ENCODE measurements at regions not wholly inside any gene's neighbourhood (a gene's known extent, or its start where the extent isn't known, plus 50 kb on each side); places are given as distances from the start of the nearest gene placed in this dataset.

- Histone ChIP-seq H3K9me3 (ENCODE audit: control insufficient read depth in 5 of 5, low read length in 5 of 5) (no peaks in the 10 kb centered on the region), H3K27ac (ENCODE audit: low read depth, low read length) (no peak overlapping the region), H3K4me1 (ENCODE audit: control insufficient read depth in 5 of 5, insufficient read depth in 5 of 5, low read length in 5 of 5) (peaks cover 0 to 15% (median 0%) of the 10 kb centered on the region in 5 donors), H3K27me3 (ENCODE audit: control insufficient read depth in 5 of 5, insufficient read depth in 4 of 5, low read length in 5 of 5) (peaks cover 7 to 18% (median 16%) of the 10 kb centered on the region in 5 donors), H3K4me3 (ENCODE audit: low read depth in 1 of 5, low read length in 5 of 5) (no peak overlapping the region), H3K36me3 (ENCODE audit: control insufficient read depth in 5 of 5, insufficient read depth in 5 of 5, low read length in 5 of 5) (no peaks in the 10 kb centered on the region), H3K9ac (ENCODE audit: low read length in 5 of 5) (no peak overlapping the region)
Measured at GRCh38 chr22:48863965-48864528, 963.6 kb downstream of the BRD1 start.

GRCh38 chr22:48860557-48860956, 967.1 kb downstream of the BRD1 start:
- Histone ChIP-seq H3K4me3 (ENCODE audit: low read depth in 1 of 5, low read length in 5 of 5) (no peak overlapping the region), H3K4me1 (ENCODE audit: control insufficient read depth in 5 of 5, insufficient read depth in 5 of 5, low read length in 5 of 5) (no peaks in the 10 kb centered on the region), H3K9ac (ENCODE audit: low read length in 5 of 5) (no peak overlapping the region), H3K36me3 (ENCODE audit: control insufficient read depth in 5 of 5, insufficient read depth in 5 of 5, low read length in 5 of 5) (no peaks in the 10 kb centered on the region), H3K9me3 (ENCODE audit: control insufficient read depth in 5 of 5, low read length in 5 of 5) (peaks cover 0 to 3% (median 0%) of the 10 kb centered on the region in 5 donors), H3K27me3 (ENCODE audit: control insufficient read depth in 5 of 5, insufficient read depth in 4 of 5, low read length in 5 of 5) (peaks cover 0 to 8% (median 7%) of the 10 kb centered on the region in 5 donors), H3K27ac (ENCODE audit: low read depth, low read length) (no peak overlapping the region)

- H3K9me3 ChIP-seq (ENCODE audit: control insufficient read depth in 5 of 5, low read length in 5 of 5): peaks cover 0 to 5% (median 0%) of the 10 kb centered on the region in 5 donors
- peaks cover 0 to 10% (median 3%) of the 10 kb centered on the region in 5 donors for H3K27me3 ChIP-seq (ENCODE audit: control insufficient read depth in 5 of 5, insufficient read depth in 4 of 5, low read length in 5 of 5)
- no peak overlapping the region for H3K4me3 ChIP-seq (ENCODE audit: low read depth in 1 of 5, low read length in 5 of 5)
- no peaks in the 10 kb centered on the region for H3K4me1 ChIP-seq (ENCODE audit: control insufficient read depth in 5 of 5, insufficient read depth in 5 of 5, low read length in 5 of 5)
- no peak overlapping the region for H3K27ac ChIP-seq (ENCODE audit: low read depth, low read length)
- no peak overlapping the region for H3K9ac ChIP-seq (ENCODE audit: low read length in 5 of 5)
- no peaks in the 10 kb centered on the region for H3K36me3 ChIP-seq (ENCODE audit: control insufficient read depth in 5 of 5, insufficient read depth in 5 of 5, low read length in 5 of 5)
Measured at GRCh38 chr22:48858856-48859255, 968.8 kb downstream of the BRD1 start.

- H3K36me3 ChIP-seq (ENCODE audit: control insufficient read depth in 5 of 5, insufficient read depth in 5 of 5, low read length in 5 of 5): no peaks in the 10 kb centered on the region
- peaks cover 0 to 5% (median 0%) of the 10 kb centered on the region in 5 donors for H3K9me3 ChIP-seq (ENCODE audit: control insufficient read depth in 5 of 5, low read length in 5 of 5)
- H3K4me3 ChIP-seq (ENCODE audit: low read depth in 1 of 5, low read length in 5 of 5): no peak overlapping the region
- peaks cover 0 to 13% (median 3%) of the 10 kb centered on the region in 5 donors for H3K27me3 ChIP-seq (ENCODE audit: control insufficient read depth in 5 of 5, insufficient read depth in 4 of 5, low read length in 5 of 5)
- H3K4me1 ChIP-seq (ENCODE audit: control insufficient read depth in 5 of 5, insufficient read depth in 5 of 5, low read length in 5 of 5): no peaks in the 10 kb centered on the region
- H3K9ac ChIP-seq (ENCODE audit: low read length in 5 of 5): no peak overlapping the region
- H3K27ac ChIP-seq (ENCODE audit: low read depth, low read length): no peak overlapping the region
Measured at GRCh38 chr22:48858121-48858520, 969.6 kb downstream of the BRD1 start.

- Histone ChIP-seq H3K9ac (ENCODE audit: low read length in 5 of 5) (no peak overlapping the region), H3K27ac (ENCODE audit: low read depth, low read length) (no peak overlapping the region), H3K36me3 (ENCODE audit: control insufficient read depth in 5 of 5, insufficient read depth in 5 of 5, low read length in 5 of 5) (no peaks in the 10 kb centered on the region), H3K4me1 (ENCODE audit: control insufficient read depth in 5 of 5, insufficient read depth in 5 of 5, low read length in 5 of 5) (no peaks in the 10 kb centered on the region), H3K27me3 (ENCODE audit: control insufficient read depth in 5 of 5, insufficient read depth in 4 of 5, low read length in 5 of 5) (peaks cover 0 to 13% (median 3%) of the 10 kb centered on the region in 5 donors), H3K4me3 (ENCODE audit: low read depth in 1 of 5, low read length in 5 of 5) (no peak overlapping the region), H3K9me3 (ENCODE audit: control insufficient read depth in 5 of 5, low read length in 5 of 5) (peaks cover 0 to 5% (median 0%) of the 10 kb centered on the region in 5 donors)
Measured at GRCh38 chr22:48857202-48857805, 970.4 kb downstream of the BRD1 start.

- Histone ChIP-seq H3K4me1 (ENCODE audit: control insufficient read depth in 5 of 5, insufficient read depth in 5 of 5, low read length in 5 of 5) (no peaks in the 10 kb centered on the region), H3K27ac (ENCODE audit: low read depth, low read length) (no peak overlapping the region), H3K4me3 (ENCODE audit: low read depth in 1 of 5, low read length in 5 of 5) (no peak overlapping the region), H3K9ac (ENCODE audit: low read length in 5 of 5) (no peak overlapping the region), H3K36me3 (ENCODE audit: control insufficient read depth in 5 of 5, insufficient read depth in 5 of 5, low read length in 5 of 5) (no peaks in the 10 kb centered on the region), H3K27me3 (ENCODE audit: control insufficient read depth in 5 of 5, insufficient read depth in 4 of 5, low read length in 5 of 5) (peaks cover 0 to 13% (median 3%) of the 10 kb centered on the region in 5 donors), H3K9me3 (ENCODE audit: control insufficient read depth in 5 of 5, low read length in 5 of 5) (peaks cover 0 to 5% (median 0%) of the 10 kb centered on the region in 5 donors)
Measured at GRCh38 chr22:48856308-48856615, 971.4 kb downstream of the BRD1 start.

- Histone ChIP-seq H3K27me3 (ENCODE audit: control insufficient read depth in 5 of 5, insufficient read depth in 4 of 5, low read length in 5 of 5) (peaks cover 0 to 13% (median 3%) of the 10 kb centered on the region in 5 donors), H3K4me3 (ENCODE audit: low read depth in 1 of 5, low read length in 5 of 5) (no peak overlapping the region), H3K9ac (ENCODE audit: low read length in 5 of 5) (no peak overlapping the region), H3K9me3 (ENCODE audit: control insufficient read depth in 5 of 5, low read length in 5 of 5) (peaks cover 0 to 5% (median 0%) of the 10 kb centered on the region in 5 donors), H3K4me1 (ENCODE audit: control insufficient read depth in 5 of 5, insufficient read depth in 5 of 5, low read length in 5 of 5) (no peaks in the 10 kb centered on the region), H3K36me3 (ENCODE audit: control insufficient read depth in 5 of 5, insufficient read depth in 5 of 5, low read length in 5 of 5) (no peaks in the 10 kb centered on the region), H3K27ac (ENCODE audit: low read depth, low read length) (no peak overlapping the region)
Measured at GRCh38 chr22:48855593-48856307, 971.9 kb downstream of the BRD1 start.

GRCh38 chr22:48855013-48855412, 972.7 kb downstream of the BRD1 start:
- Histone ChIP-seq H3K36me3 (ENCODE audit: control insufficient read depth in 5 of 5, insufficient read depth in 5 of 5, low read length in 5 of 5) (no peaks in the 10 kb centered on the region), H3K4me1 (ENCODE audit: control insufficient read depth in 5 of 5, insufficient read depth in 5 of 5, low read length in 5 of 5) (no peaks in the 10 kb centered on the region), H3K4me3 (ENCODE audit: low read depth in 1 of 5, low read length in 5 of 5) (no peak overlapping the region), H3K9me3 (ENCODE audit: control insufficient read depth in 5 of 5, low read length in 5 of 5) (peaks cover 0 to 5% (median 0%) of the 10 kb centered on the region in 5 donors), H3K27me3 (ENCODE audit: control insufficient read depth in 5 of 5, insufficient read depth in 4 of 5, low read length in 5 of 5) (peaks cover 0 to 13% (median 0%) of the 10 kb centered on the region in 5 donors), H3K9ac (ENCODE audit: low read length in 5 of 5) (no peak overlapping the region), H3K27ac (ENCODE audit: low read depth, low read length) (no peak overlapping the region)

GRCh38 chr22:48853627-48854240, 973.9 kb downstream of the BRD1 start:
- no peak overlapping the region for H3K9ac ChIP-seq (ENCODE audit: low read length in 5 of 5)
- H3K9me3 ChIP-seq (ENCODE audit: control insufficient read depth in 5 of 5, low read length in 5 of 5): peaks cover 0 to 5% (median 0%) of the 10 kb centered on the region in 5 donors
- H3K36me3 ChIP-seq (ENCODE audit: control insufficient read depth in 5 of 5, insufficient read depth in 5 of 5, low read length in 5 of 5): no peaks in the 10 kb centered on the region
- H3K27me3 ChIP-seq (ENCODE audit: control insufficient read depth in 5 of 5, insufficient read depth in 4 of 5, low read length in 5 of 5): peaks cover 0 to 14% (median 0%) of the 10 kb centered on the region in 5 donors
- no peak overlapping the region for H3K4me3 ChIP-seq (ENCODE audit: low read depth in 1 of 5, low read length in 5 of 5)
- H3K27ac ChIP-seq (ENCODE audit: low read depth, low read length): no peak overlapping the region
- no peaks in the 10 kb centered on the region for H3K4me1 ChIP-seq (ENCODE audit: control insufficient read depth in 5 of 5, insufficient read depth in 5 of 5, low read length in 5 of 5)
